Heart left ventricle (tissue), 13 donors: ENCODE measurements at regions not wholly inside any gene's neighbourhood (a gene's known extent, or its start where the extent isn't known, plus 50 kb on each side); places are given as distances from the start of the nearest gene placed in this dataset.
"Not testable (repeated sequence)": the region's sequence is repeated elsewhere in the genome, so short reads cannot be mapped to it uniquely, and the experiment has no call there.

Experiments used
- POLR2A ChIP-seq, 2 donors: fragments of 450-650 bp; IDR thresholded peaks; one replicate each; pipeline ENCODE4 v1.6.1; 2017; ENCODE audit warnings: antibody characterized with exemption in 2 of 2, mild to moderate bottlenecking in 2 of 2, moderate library complexity in 2 of 2
- TF ChIP-seq, protein P1 (sequence below), 12 donors: fragments of 200-600 bp; sonication (generic) in 4 of 12; IDR thresholded peaks; one replicate each; pipeline versions ENCODE4 v1.5.0 to v1.8.0; 2018 to 2022; ENCODE audit warnings: antibody characterized with exemption in 12 of 12, mild to moderate bottlenecking in 5 of 12
- donor health status: ischemic (EF 13 %, LVEDD 7.1; RV severe dilation, severe dysfunction).
- donor health status: DM: no; HTN: yes; CAD: no.
- donor health status: DM: no; HTN: no; CAD: no.
- donor health status: ischemic (EF 25% LVEDD 6.9; RV normal size, moderate dysfunction).
- donor health status: ischemic (EF 25% LVEDD 5.7; RV mildly dilated, moderate dysfunction).
- donor health status: ischemic (EF 35%, LVEDD 5.7; RV mildly dilated, moderate dysfunction).
- donor health status: nonischemic (EF 11% LVEDD 7.7; RV severe dilation, severe dysfunction).
- donor health status: DM: yes; HTN: yes; CAD: no.
- donor health status: PGD.
- donor health status: ischemic (EF 29% LVEDD 5.4; RV normal size, mild dysfunction).
- donor health status: nonischemic (EF 23%, LVEDD 6.1; RV moderate dilation, normal function).

DNA sequence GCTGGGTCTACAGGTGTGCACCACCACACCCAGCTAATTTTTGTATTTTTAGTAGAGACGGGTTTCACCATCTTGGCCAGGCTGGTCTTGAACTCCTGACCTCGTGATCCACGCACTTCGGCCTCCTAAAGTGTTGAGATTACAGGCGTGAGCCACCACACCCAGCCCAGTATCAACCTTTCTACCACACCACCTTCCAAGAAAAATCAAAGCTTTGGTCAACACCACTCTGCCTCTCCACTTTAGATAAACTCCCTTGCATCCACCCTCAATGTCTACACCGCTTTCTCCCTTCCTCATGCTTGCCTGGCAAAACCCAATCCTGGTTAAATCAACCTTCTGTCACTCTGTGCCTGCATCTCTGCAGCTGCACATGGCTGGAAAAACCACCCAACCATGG lies 112.2 kb downstream of the TNFAIP3 start:
- TF ChIP-seq, protein P1, sequence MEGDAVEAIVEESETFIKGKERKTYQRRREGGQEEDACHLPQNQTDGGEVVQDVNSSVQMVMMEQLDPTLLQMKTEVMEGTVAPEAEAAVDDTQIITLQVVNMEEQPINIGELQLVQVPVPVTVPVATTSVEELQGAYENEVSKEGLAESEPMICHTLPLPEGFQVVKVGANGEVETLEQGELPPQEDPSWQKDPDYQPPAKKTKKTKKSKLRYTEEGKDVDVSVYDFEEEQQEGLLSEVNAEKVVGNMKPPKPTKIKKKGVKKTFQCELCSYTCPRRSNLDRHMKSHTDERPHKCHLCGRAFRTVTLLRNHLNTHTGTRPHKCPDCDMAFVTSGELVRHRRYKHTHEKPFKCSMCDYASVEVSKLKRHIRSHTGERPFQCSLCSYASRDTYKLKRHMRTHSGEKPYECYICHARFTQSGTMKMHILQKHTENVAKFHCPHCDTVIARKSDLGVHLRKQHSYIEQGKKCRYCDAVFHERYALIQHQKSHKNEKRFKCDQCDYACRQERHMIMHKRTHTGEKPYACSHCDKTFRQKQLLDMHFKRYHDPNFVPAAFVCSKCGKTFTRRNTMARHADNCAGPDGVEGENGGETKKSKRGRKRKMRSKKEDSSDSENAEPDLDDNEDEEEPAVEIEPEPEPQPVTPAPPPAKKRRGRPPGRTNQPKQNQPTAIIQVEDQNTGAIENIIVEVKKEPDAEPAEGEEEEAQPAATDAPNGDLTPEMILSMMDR (IDR thresholded peaks at IDR 0.05): not testable (repeated sequence)
- not testable (repeated sequence) for TF ChIP-seq POLR2A (IDR thresholded peaks at IDR 0.05)
